Stimulated activated CD4-positive, alpha-beta T cell treated with anti-CD3 and anti-CD28 coated beads, Interleukin-15, amount 100 ng/mL, for 24 hours (primary cell): ENCODE measurements at regions not wholly inside any gene's neighbourhood (a gene's known extent, or its start where the extent isn't known, plus 50 kb on each side); places are given as distances from the start of the nearest gene placed in this dataset.
"Not testable (repeated sequence)": the region's sequence is repeated elsewhere in the genome, so short reads cannot be mapped to it uniquely, and the experiment has no call there.

ENCODE experiments used
- DNase-seq: peaks from one replicate; pipeline ENCODE4 v3.0.0-alpha.2; 2020

- no peak for DNase-seq
These were observed 632.4 kb upstream of the ZFP42 start for GRCh38 chr4:187362937-187363857.

- DNase-seq: no peak
These were observed 631.2 kb upstream of the ZFP42 start for GRCh38 chr4:187364401-187364800.

- DNase-seq: no peak
These were observed 630.7 kb upstream of the ZFP42 start for GRCh38 chr4:187364851-187365250.

GRCh38 chr4:187366530-187366929 is 629.0 kb upstream of the ZFP42 start:
- DNase-seq: no peak

GRCh38 chr4:187370918-187371317 is 624.7 kb upstream of the ZFP42 start:
- DNase-seq: no peak

- no peak for DNase-seq
These were observed 617.1 kb upstream of the ZFP42 start for GRCh38 chr4:187378441-187378840.

GRCh38 chr4:187380181-187380581 is 615.4 kb upstream of the ZFP42 start:
- no peak for DNase-seq

- DNase-seq: no peak
These were observed 612.4 kb upstream of the ZFP42 start for GRCh38 chr4:187383181-187383580.

- DNase-seq: no peak
These were observed 607.8 kb upstream of the ZFP42 start for GRCh38 chr4:187387739-187388138.

GRCh38 chr4:187389420-187389819 is 606.2 kb upstream of the ZFP42 start:
- DNase-seq: no peak

GRCh38 chr4:187390646-187391045 is 604.9 kb upstream of the ZFP42 start:
- no peak for DNase-seq

- DNase-seq: no peak
These were observed 601.8 kb upstream of the ZFP42 start for GRCh38 chr4:187393531-187394344.

- no peak for DNase-seq
These were observed 599.5 kb upstream of the ZFP42 start for GRCh38 chr4:187396106-187396505.

- DNase-seq: not testable (repeated sequence)
These were observed 587.1 kb upstream of the ZFP42 start for GRCh38 chr4:187408447-187408846.

- no peak for DNase-seq
These were observed 581.8 kb upstream of the ZFP42 start for GRCh38 chr4:187413564-187414358.

- no peak for DNase-seq
These were observed 580.9 kb upstream of the ZFP42 start for GRCh38 chr4:187414716-187415115.

- no peak for DNase-seq
These were observed 580.3 kb upstream of the ZFP42 start for GRCh38 chr4:187415231-187415630.

- no peak for DNase-seq
These were observed 579.4 kb upstream of the ZFP42 start for GRCh38 chr4:187416216-187416615.

- no peak for DNase-seq
These were observed 577.9 kb upstream of the ZFP42 start for GRCh38 chr4:187417721-187418120.

GRCh38 chr4:187422655-187423054 is 572.9 kb upstream of the ZFP42 start:
- no peak for DNase-seq

- DNase-seq: no peak
These were observed 570.9 kb upstream of the ZFP42 start for GRCh38 chr4:187424636-187425035.

GRCh38 chr4:187426511-187426910 is 569.1 kb upstream of the ZFP42 start:
- no peak for DNase-seq

- no peak for DNase-seq
These were observed 563.3 kb upstream of the ZFP42 start for GRCh38 chr4:187432310-187432709.
